Loucy (cell line): ENCODE measurements at regions not wholly inside any gene's neighbourhood (a gene's known extent, or its start where the extent isn't known, plus 50 kb on each side); places are given as distances from the start of the nearest gene placed in this dataset.

Source experiments
- H2AFZ ChIP-seq: fragments of 200-600 bp; sonication (generic); 2 replicates; pipeline ENCODE4 v1.6.0; 2016; ENCODE audit warnings: antibody characterized with exemption, mild to moderate bottlenecking, low read length, moderate library complexity
- H3F3A ChIP-seq: fragments of 200-600 bp; 2 replicates; pipeline ENCODE4 v1.6.0; 2016; ENCODE audit warnings: antibody characterized with exemption, low read depth, mild to moderate bottlenecking
- H3K27me3 ChIP-seq: fragments of 200-600 bp; sonication (generic); 2 replicates; pipeline ENCODE4 v1.6.1; 2014; ENCODE audit warnings: low read length, mild to moderate bottlenecking; ENCODE audit not compliant: insufficient read depth, poor library complexity, severe bottlenecking
- H3K36me3 ChIP-seq: fragments of 200-600 bp; sonication (generic); 2 replicates; pipeline ENCODE4 v1.6.1; 2016; ENCODE audit warnings: low read length; ENCODE audit not compliant: insufficient read depth
- H3K4me1 ChIP-seq: fragments of 200-600 bp; sonication (generic); 2 replicates; pipeline ENCODE4 v1.5.1; 2014; ENCODE audit warnings: low read length, mild to moderate bottlenecking; ENCODE audit not compliant: insufficient read depth, poor library complexity, severe bottlenecking
- H3K4me2 ChIP-seq: fragments of 200-600 bp; sonication (generic); 2 replicates; pipeline ENCODE4 v1.6.0; 2014; ENCODE audit warnings: antibody characterized with exemption, low read length, low read depth, mild to moderate bottlenecking; ENCODE audit not compliant: poor library complexity, severe bottlenecking
- H3K4me3 ChIP-seq: fragments of 200-600 bp; sonication (generic); 2 replicates; pipeline ENCODE4 v1.5.1; 2014; ENCODE audit warnings: low read length, mild to moderate bottlenecking, mixed read lengths; ENCODE audit not compliant: poor library complexity, severe bottlenecking
- H3K79me2 ChIP-seq: fragments of 200-600 bp; sonication (generic); 2 replicates; pipeline ENCODE4 v1.6.1; 2014; ENCODE audit warnings: low read length; ENCODE audit not compliant: insufficient read depth
- H3K9ac ChIP-seq: fragments of 200-600 bp; sonication (generic); 2 replicates; pipeline ENCODE4 v1.6.0; 2014; ENCODE audit warnings: mild to moderate bottlenecking, low read depth, low read length, moderate library complexity; ENCODE audit not compliant: poor library complexity, severe bottlenecking
- H3K9me2 ChIP-seq: fragments of 200-600 bp; sonication (generic); replicated peaks from 2 replicates; pipeline ENCODE4 v1.6.1; 2016; ENCODE audit warnings: low read depth, low read length, mixed read lengths
- H3K9me3 ChIP-seq: fragments of 200-600 bp; sonication (generic); 2 replicates; pipeline ENCODE4 v1.6.1; 2014; ENCODE audit warnings: mild to moderate bottlenecking, antibody characterized with exemption, low read length, low read depth; ENCODE audit not compliant: insufficient read depth
- H4K20me1 ChIP-seq: fragments of 200-600 bp; sonication (generic); 2 replicates; pipeline ENCODE4 v1.6.0; 2014; ENCODE audit warnings: antibody characterized with exemption, low read length, mild to moderate bottlenecking; ENCODE audit not compliant: insufficient read depth, poor library complexity, severe bottlenecking
- CTCF ChIP-seq: fragments of 200-600 bp; sonication (generic); conservative IDR thresholded peaks from 2 replicates; pipeline ENCODE4 v1.5.1; 2014; ENCODE audit warnings: mild to moderate bottlenecking, antibody characterized with exemption, low read length
- EZH2phosphoT487 ChIP-seq: fragments of 200-600 bp; IDR thresholded peaks from 2 replicates; pipeline ENCODE4 v1.6.1; 2018; ENCODE audit warnings: antibody characterized with exemption, mild to moderate bottlenecking, moderate library complexity, borderline replicate concordance

- Histone ChIP-seq H3K36me3 (no peaks in the 10 kb centered on the region), H3K9me2 (no peaks in the 10 kb centered on the region), H3K4me3 (no peak overlapping the region), H4K20me1 (no peaks in the 10 kb centered on the region), H3K79me2 (no peaks in the 10 kb centered on the region), H3K4me1 (no peaks in the 10 kb centered on the region), H2AFZ (no peak overlapping the region), H3K4me2 (no peak overlapping the region), H3K9ac (no peak overlapping the region), H3F3A (no peaks in the 10 kb centered on the region), H3K9me3 (no peaks in the 10 kb centered on the region), H3K27me3 (no peaks in the 10 kb centered on the region)
- TF ChIP-seq CTCF (no peak), EZH2phosphoT487 (no peak)
Measured at GRCh38 chr4:142925161-142925560, 79.1 kb upstream of the INPP4B start.

DNA sequence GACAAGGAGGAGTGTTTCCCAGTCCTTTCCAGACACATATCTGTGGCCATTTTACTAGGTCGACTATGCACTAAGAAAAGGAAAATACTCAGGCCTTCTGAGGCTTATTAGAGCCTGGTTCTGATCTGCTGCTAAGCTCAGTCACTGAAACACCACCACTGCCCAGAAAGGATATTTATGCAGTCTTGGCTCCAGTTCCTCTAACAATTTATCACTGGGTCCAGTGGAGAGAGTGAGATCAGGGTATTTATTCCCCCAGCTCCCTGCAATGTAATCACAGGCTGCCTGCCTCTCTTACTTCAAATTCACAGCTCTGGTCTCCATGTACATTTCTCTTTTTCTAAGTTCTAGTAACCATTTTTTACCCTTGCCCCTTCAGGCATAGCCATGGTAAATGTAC, 81.6 kb upstream of the INPP4B start:
- no peaks in the 10 kb centered on the region for H3K36me3 ChIP-seq

DNA sequence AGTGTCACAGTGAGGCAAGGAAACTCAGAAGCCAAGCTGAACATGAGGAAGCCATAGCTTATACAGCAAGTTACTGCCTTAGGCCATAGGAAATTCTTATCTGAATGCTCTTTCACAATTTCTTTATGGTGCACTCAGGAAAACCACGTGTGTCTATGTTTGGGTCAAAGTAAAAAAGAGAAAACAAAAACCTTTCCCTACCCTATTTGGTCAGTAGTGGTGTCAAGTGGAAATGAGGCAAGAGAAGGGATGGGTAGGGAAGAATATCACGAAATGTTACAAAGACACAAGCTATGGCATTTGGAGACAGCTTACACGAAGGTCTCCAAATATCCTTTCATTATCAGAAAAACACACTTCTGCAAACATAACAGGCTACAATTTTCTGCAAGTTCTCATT, 83.4 kb upstream of the INPP4B start:
- no peak overlapping the region for H3K4me3 ChIP-seq
- H3K4me2 ChIP-seq: no peak overlapping the region
- no peaks in the 10 kb centered on the region for H3K27me3 ChIP-seq
- no peak overlapping the region for H3K9ac ChIP-seq
- H3K9me3 ChIP-seq: no peaks in the 10 kb centered on the region
- H3K9me2 ChIP-seq: no peaks in the 10 kb centered on the region
- TF ChIP-seq EZH2phosphoT487: no peak
- no peak for TF ChIP-seq CTCF
- H3K36me3 ChIP-seq: no peaks in the 10 kb centered on the region
- no peak overlapping the region for H2AFZ ChIP-seq
- no peaks in the 10 kb centered on the region for H4K20me1 ChIP-seq
- H3K4me1 ChIP-seq: no peaks in the 10 kb centered on the region
- no peaks in the 10 kb centered on the region for H3K79me2 ChIP-seq
- H3F3A ChIP-seq: no peaks in the 10 kb centered on the region

More for the DNA sequence above, 81.6 kb upstream of the INPP4B start:
- Histone ChIP-seq H3K4me2 (no peak overlapping the region), H3K9ac (no peak overlapping the region), H3K4me1 (no peaks in the 10 kb centered on the region), H3F3A (no peaks in the 10 kb centered on the region), H3K27me3 (no peaks in the 10 kb centered on the region), H3K79me2 (no peaks in the 10 kb centered on the region), H3K9me2 (no peaks in the 10 kb centered on the region), H3K9me3 (no peaks in the 10 kb centered on the region), H4K20me1 (no peaks in the 10 kb centered on the region), H2AFZ (no peak overlapping the region), H3K4me3 (no peak overlapping the region)
- TF ChIP-seq CTCF (no peak), EZH2phosphoT487 (no peak)
